Right lung (tissue), 2 donors: ENCODE measurements at regions not wholly inside any gene's neighbourhood (a gene's known extent, or its start where the extent isn't known, plus 50 kb on each side); places are given as distances from the start of the nearest gene placed in this dataset.

Experiments used
- DNase-seq, 2 donors: peaks; one replicate each; pipeline ENCODE4 v3.0.0-alpha.2; 2013

DNA sequence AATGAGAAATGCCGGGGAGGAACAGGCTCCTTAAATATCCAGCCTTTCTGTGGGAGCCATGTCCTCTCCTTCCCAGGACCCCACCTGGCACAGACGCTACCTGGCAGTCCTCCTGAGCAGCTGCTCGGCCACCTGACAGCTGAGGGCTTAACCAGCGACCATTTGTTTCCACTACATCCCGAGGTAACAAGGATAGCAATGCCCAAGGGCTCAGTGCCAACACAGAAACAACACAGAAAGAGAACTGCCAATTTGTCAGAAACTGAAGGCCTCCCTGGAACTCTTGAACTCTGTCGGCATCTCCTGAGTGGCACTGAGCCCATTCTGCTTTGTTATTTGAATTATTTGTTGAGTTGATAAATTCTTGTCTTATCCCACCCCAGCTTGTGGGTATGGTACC is 122.2 kb upstream of the ARHGAP28 start:
- DNase-seq = no peak

GRCh38 chr18:6609666-6610264 is 119.8 kb upstream of the ARHGAP28 start:
- DNase-seq = no peak

GRCh38 chr18:6610466-6610865 is 119.0 kb upstream of the ARHGAP28 start:
- no peak for DNase-seq

DNA sequence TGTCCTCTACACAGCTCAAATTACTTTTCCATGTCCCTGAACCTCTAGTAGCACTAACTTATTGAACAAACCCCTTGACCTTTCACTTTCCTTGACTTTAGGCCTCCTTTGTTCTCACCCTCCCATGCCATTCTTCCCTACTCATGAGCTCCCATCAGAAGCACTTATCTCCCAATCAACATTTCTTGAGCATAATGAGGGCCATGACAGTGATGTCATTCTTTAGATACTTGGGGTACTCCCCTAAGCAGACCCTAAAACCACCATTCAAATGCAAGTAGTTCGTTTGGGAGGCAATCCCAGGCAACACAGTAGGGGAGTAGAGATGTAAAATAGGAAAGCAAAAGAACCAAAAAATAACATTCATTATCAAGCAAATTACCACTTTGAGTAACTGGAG is 115.9 kb upstream of the ARHGAP28 start:
- no peak for DNase-seq

- DNase-seq = no peak
Observed at GRCh38 chr18:6614952-6615351, 114.6 kb upstream of the ARHGAP28 start.

- no peak for DNase-seq
Observed at GRCh38 chr18:6616981-6617380, 112.5 kb upstream of the ARHGAP28 start.

GRCh38 chr18:6621437-6621836 is 108.1 kb upstream of the ARHGAP28 start:
- no peak for DNase-seq

DNA sequence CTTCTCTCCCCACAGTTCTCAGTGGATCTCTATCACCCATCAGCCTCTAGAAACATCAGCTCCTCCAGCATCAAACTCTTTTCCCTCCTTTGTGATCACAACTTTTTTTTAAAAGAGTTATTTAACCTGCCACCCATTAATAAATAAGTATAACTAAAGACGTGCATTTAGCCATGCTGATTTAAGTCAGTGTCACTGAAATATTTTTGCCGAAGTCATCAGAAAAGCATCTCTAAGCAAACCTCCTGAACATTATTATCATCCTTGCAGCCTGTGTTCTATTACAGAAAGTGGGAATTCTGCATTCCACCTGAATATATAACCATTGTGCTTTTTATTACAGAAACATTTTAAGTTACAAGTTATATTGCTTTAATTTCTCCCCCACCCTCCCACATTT is 106.2 kb upstream of the ARHGAP28 start:
- no peak for DNase-seq

DNA sequence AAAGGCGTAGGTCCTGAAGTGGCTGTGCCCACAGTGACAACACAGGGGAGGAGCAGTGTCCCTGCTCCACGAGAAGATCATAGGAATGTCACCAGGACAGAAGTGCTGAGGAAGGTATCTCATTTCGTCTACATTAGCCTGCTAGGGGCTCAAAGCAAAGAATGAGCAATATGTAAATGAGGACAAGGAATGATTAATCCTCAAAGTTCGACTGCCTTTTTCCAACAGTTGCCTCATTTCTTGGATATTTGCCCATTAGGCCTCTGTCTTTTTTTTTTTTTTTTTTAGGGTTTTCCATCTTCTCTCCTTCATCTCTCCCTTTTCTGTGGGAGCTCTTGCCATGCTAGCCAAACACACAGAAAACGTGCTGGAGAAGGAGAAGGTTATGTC is 105.2 kb upstream of the ARHGAP28 start:
- no peak for DNase-seq

- no peak for DNase-seq
Observed at GRCh38 chr18:6624661-6625311, 104.7 kb upstream of the ARHGAP28 start.

- DNase-seq = no peak
Observed at GRCh38 chr18:6625481-6625880, 104.0 kb upstream of the ARHGAP28 start.

- no peak for DNase-seq
Observed at GRCh38 chr18:6626457-6626856, 103.1 kb upstream of the ARHGAP28 start.

DNA sequence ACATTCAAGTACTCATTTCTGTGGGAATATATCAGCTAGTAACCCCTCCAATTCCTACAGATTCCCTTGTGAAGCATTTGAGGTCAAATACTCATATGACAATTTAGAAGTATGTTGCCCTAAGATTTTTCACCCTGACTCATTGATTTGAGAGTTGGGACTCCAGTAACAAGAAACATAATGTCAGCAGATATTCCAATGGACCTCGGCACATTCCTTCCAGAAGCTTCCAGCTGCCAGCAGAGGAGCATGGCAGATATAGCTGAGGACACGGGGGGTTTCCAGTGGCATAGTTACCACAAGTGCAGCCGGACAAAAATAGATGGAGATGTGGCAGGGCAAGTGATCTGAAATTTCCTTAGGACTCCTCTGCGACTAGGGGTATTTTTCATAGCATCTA is 101.9 kb upstream of the ARHGAP28 start:
- no peak for DNase-seq

- no peak for DNase-seq
Observed at GRCh38 chr18:6628187-6628586, 101.3 kb upstream of the ARHGAP28 start.

DNA sequence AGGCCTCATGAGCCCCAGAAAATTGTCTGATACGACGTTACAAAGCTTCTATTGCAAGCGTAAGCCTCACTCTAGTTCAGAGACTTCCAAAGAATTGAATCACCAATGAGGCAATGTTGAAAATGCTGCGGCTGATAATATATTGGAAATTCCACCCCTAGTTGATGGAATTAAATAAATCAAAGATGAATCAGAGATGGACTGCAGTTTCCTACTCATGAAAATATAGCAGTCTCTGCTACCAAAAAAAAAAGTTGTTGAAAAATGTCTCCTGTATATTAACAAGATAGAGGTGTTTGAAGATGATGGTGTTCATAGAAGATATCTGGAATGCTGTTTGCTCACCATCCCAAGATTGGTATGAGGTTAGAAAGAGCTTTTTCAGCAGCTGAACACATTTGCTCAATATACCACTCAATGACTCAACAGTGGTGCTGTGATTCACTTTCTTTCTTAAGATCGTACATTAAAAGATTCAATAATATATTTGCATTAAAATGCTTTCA is 99.8 kb upstream of the ARHGAP28 start:
- DNase-seq = no peak

- no peak for DNase-seq
Observed at GRCh38 chr18:6633310-6633709, 96.2 kb upstream of the ARHGAP28 start.

GRCh38 chr18:6636091-6636490 is 93.4 kb upstream of the ARHGAP28 start:
- no peak for DNase-seq

DNA sequence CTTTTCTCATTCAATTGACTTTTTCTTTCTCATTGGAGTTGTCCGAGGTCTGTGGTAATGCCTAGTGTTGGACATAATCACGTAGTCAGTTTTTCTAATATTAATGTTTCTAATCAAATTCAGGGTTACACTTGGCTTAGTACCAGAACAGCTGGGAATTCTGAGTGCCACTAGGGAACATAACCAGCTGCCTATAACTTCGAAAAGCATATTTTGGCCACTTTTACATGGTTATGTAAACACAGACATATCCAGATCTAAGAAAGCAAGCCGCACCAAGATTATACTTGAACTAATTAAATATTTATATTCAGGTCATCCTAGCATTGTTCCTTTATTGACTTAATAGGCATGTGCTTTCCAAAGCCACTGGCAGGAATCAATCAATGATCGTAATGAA is 91.1 kb upstream of the ARHGAP28 start:
- DNase-seq = peak; percentile 69 to 72

DNA sequence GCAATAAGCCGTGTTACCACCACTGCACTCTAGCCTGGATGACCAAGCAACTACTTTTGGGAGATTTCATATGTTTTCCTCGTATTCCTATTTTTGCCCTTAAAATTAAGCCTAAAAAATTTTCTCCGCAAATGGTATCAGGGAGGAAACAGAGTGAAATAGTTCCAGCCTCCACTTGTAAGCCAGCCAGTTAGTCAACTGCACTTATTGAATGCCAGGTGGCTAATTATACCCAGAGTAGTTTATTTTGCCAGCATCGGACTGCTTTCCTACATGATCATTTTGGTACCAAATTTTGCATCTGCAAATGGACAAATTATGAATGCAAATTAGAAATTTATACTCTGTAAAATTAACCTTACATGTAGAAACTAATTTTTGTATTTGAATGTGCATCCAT is 90.2 kb upstream of the ARHGAP28 start:
- DNase-seq = no peak

DNA sequence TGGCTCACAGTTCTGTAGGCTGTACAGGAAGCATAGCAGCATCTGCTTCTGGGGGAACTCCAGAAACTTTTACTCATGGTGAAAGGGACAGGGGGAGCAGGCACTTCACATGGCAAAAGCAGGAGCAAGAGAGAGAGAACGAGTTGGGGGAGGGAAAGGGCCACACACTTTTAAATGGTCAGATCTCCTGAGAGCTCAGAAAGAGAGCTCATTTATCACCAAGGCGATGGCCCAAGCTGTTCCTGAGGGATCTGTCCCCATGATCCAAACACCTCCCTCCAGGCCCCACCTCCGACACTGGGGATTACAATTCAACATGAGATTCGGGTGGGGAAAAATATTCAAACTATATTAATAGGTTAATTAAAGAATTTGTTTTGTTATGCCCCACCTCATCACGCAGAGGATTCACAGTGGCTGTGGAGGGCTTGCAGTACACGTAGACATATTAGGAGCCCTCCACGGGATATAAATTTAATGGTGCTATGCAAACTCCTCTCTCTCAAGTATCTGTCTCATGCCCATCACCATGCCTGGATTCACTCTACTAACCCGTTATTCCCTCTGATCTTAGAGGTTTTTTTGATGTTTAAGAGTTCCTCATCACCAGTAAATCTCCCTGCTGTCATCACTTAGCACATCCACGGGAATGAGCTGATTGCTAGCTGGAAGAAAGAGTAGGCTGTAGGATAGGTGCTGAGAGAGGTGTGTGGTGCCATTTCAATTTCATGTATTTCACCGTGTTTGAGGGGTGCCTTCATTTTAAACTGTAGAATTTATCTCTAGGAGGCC is 84.5 kb upstream of the ARHGAP28 start:
- no peak for DNase-seq

- no peak for DNase-seq
Observed at GRCh38 chr18:6646801-6647200, 82.7 kb upstream of the ARHGAP28 start.

DNA sequence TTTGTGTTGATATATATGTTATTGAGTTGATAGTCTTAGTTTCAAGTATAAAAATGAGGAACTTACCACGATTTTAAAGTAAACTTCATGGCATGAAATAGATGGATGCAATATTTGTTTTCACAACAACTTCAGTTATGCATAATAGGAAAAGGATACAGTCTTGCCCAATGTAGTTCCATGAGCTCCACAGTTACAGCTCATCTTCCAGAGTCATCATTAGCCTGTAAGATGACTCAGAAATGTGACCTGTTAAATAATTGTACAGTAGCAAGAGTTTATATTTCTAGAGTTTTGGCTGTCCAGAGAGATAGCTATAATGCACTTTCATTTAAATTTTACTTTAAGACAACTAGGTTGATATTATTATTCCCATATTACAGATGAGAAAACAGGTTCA is 80.9 kb upstream of the ARHGAP28 start:
- no peak for DNase-seq
